Fibroblast of lung (primary cell): ENCODE measurements at regions not wholly inside any gene's neighbourhood (a gene's known extent, or its start where the extent isn't known, plus 50 kb on each side); places are given as distances from the start of the nearest gene placed in this dataset.

ENCODE experiments used
- DNase-seq, 2 donors: peaks; one replicate each; pipeline versions ENCODE4 v3.0.0 to v3.0.0-alpha.2; 2010; ENCODE audit warnings: low read depth in 2 of 2
- H2AFZ ChIP-seq: 2 replicates; pipeline ENCODE4 v1.5.1; 2012; ENCODE audit warnings: low read length, control low read depth, inconsistent platforms
- H3K27ac ChIP-seq: 2 replicates; pipeline ENCODE4 v1.5.1; 2011; ENCODE audit warnings: low read length, control low read depth; ENCODE audit not compliant: insufficient read depth
- H3K27me3 ChIP-seq: 2 replicates; pipeline ENCODE4 v1.5.1; 2011; ENCODE audit warnings: mild to moderate bottlenecking, low read length; ENCODE audit not compliant: control insufficient read depth, insufficient read depth
- H3K36me3 ChIP-seq: 2 replicates; pipeline ENCODE4 v1.5.1; 2011; ENCODE audit warnings: low read length; ENCODE audit not compliant: control insufficient read depth, insufficient read depth
- H3K4me1 ChIP-seq: 2 replicates; pipeline ENCODE4 v1.5.1; 2011; ENCODE audit warnings: low read length; ENCODE audit not compliant: control insufficient read depth, insufficient read depth; ENCODE audit errors: extremely low read depth
- H3K4me2 ChIP-seq: 2 replicates; pipeline ENCODE4 v1.5.1; 2011; ENCODE audit warnings: low read length, control low read depth; ENCODE audit not compliant: insufficient read depth; ENCODE audit errors: extremely low read depth
- H3K4me3 ChIP-seq, 4 experiments: fragments of 200-600 bp in 1 of 4; sonication (generic) in 1 of 4; replicated peaks in 1 of 4; 2 replicates each; pipeline ENCODE4 v1.5.1; 2011 to 2016; ENCODE audit warnings: low read length in 4 of 4, low read depth in 3 of 4, mild to moderate bottlenecking in 3 of 4, control low read depth in 2 of 4, inconsistent platforms in 1 of 4, mixed read lengths in 1 of 4; ENCODE audit not compliant: insufficient read depth in 1 of 4; ENCODE audit errors: control extremely low read depth in 1 of 4
- H3K79me2 ChIP-seq: 2 replicates; pipeline ENCODE4 v1.5.1; 2012; ENCODE audit warnings: mild to moderate bottlenecking, low read length, inconsistent platforms; ENCODE audit not compliant: control insufficient read depth, insufficient read depth
- H3K9ac ChIP-seq: 2 replicates; pipeline ENCODE4 v1.5.1; 2011; ENCODE audit warnings: mild to moderate bottlenecking, low read length, control low read depth; ENCODE audit not compliant: insufficient read depth
- H3K9me3 ChIP-seq: 2 replicates; pipeline ENCODE4 v1.5.1; 2012; ENCODE audit warnings: low read depth, low read length; ENCODE audit not compliant: control insufficient read depth, insufficient read depth
- H4K20me1 ChIP-seq: 2 replicates; pipeline ENCODE4 v1.5.1; 2011; ENCODE audit warnings: low read length; ENCODE audit not compliant: control insufficient read depth, insufficient read depth; ENCODE audit errors: extremely low read depth
- EZH2 ChIP-seq: IDR thresholded peaks from 2 replicates; pipeline ENCODE4 v1.5.1; 2012; ENCODE audit warnings: low read length, control low read depth, mild to moderate bottlenecking; ENCODE audit errors: missing control alignments
- TF ChIP-seq, protein P1 (sequence below), 2 donors: IDR thresholded peaks in 1 of 2; conservative IDR thresholded peaks in 1 of 2; 1 replicate in 1 of 2; 2 replicates in 1 of 2; pipeline ENCODE4 v1.5.1; 2011 to 2012; ENCODE audit warnings: low read length in 2 of 2, control low read depth in 1 of 2, inconsistent platforms in 1 of 2, low read depth in 1 of 2, mild to moderate bottlenecking in 1 of 2

GRCh38 chrX:148361641-148362040, 138.8 kb upstream of the AFF2 start:
- H3K79me2 ChIP-seq, result no peaks in the 10 kb centered on the region
- no peak for DNase-seq
- H3K4me2 ChIP-seq, result no peak overlapping the region
- no peaks in the 10 kb centered on the region for H3K9me3 ChIP-seq
- no peak overlapping the region for H3K9ac ChIP-seq
- no peaks in the 10 kb centered on the region for H3K4me1 ChIP-seq
- no peak overlapping the region for H3K27ac ChIP-seq
- H4K20me1 ChIP-seq, result no peaks in the 10 kb centered on the region
- H3K36me3 ChIP-seq, result no peaks in the 10 kb centered on the region
- no peak overlapping the region for H2AFZ ChIP-seq
- no peak for TF ChIP-seq EZH2
- H3K27me3 ChIP-seq, result no peaks in the 10 kb centered on the region
- H3K4me3 ChIP-seq, result no peak overlapping the region

- H3K79me2 ChIP-seq, result no peaks in the 10 kb centered on the region
- H3K9ac ChIP-seq, result no peak overlapping the region
- TF ChIP-seq EZH2, result no peak
- TF ChIP-seq, protein P1, sequence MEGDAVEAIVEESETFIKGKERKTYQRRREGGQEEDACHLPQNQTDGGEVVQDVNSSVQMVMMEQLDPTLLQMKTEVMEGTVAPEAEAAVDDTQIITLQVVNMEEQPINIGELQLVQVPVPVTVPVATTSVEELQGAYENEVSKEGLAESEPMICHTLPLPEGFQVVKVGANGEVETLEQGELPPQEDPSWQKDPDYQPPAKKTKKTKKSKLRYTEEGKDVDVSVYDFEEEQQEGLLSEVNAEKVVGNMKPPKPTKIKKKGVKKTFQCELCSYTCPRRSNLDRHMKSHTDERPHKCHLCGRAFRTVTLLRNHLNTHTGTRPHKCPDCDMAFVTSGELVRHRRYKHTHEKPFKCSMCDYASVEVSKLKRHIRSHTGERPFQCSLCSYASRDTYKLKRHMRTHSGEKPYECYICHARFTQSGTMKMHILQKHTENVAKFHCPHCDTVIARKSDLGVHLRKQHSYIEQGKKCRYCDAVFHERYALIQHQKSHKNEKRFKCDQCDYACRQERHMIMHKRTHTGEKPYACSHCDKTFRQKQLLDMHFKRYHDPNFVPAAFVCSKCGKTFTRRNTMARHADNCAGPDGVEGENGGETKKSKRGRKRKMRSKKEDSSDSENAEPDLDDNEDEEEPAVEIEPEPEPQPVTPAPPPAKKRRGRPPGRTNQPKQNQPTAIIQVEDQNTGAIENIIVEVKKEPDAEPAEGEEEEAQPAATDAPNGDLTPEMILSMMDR (conservative IDR thresholded peaks at IDR 0.05 in 1 of 2, IDR thresholded peaks at IDR 0.05 in 1 of 2; ENCODE audit: low read depth in 1 of 2, low read length in 2 of 2), result no peak
Measured at GRCh38 chrX:148363471-148364235, 136.8 kb upstream of the AFF2 start.

GRCh38 chrX:148365233-148365632, 135.2 kb upstream of the AFF2 start:
- no peak overlapping the region for H3K4me2 ChIP-seq
- TF ChIP-seq EZH2, result no peak
- TF ChIP-seq, protein P1 (conservative IDR thresholded peaks at IDR 0.05 in 1 of 2, IDR thresholded peaks at IDR 0.05 in 1 of 2; ENCODE audit: low read depth in 1 of 2, low read length in 2 of 2), result no peak

More at GRCh38 chrX:148363471-148364235, 136.8 kb upstream of the AFF2 start:
- Histone ChIP-seq H3K27ac (no peak overlapping the region), H3K4me1 (no peaks in the 10 kb centered on the region), H3K9me3 (no peaks in the 10 kb centered on the region), H3K27me3 (no peaks in the 10 kb centered on the region), H2AFZ (no peak overlapping the region), H4K20me1 (no peaks in the 10 kb centered on the region), H3K4me2 (no peak overlapping the region), H3K36me3 (no peaks in the 10 kb centered on the region), H3K4me3 (no peak overlapping the region)
- no peak for DNase-seq

More at GRCh38 chrX:148365233-148365632, 135.2 kb upstream of the AFF2 start:
- Histone ChIP-seq H4K20me1 (no peaks in the 10 kb centered on the region), H3K27me3 (no peaks in the 10 kb centered on the region), H3K79me2 (no peaks in the 10 kb centered on the region), H3K27ac (no peak overlapping the region), H3K9me3 (no peaks in the 10 kb centered on the region), H3K4me1 (no peaks in the 10 kb centered on the region), H3K36me3 (no peaks in the 10 kb centered on the region), H3K4me3 (no peak overlapping the region), H2AFZ (no peak overlapping the region), H3K9ac (no peak overlapping the region)
- DNase-seq, result no peak
